COR-L47 (cell line): ENCODE measurements at regions not wholly inside any gene's neighbourhood (a gene's known extent, or its start where the extent isn't known, plus 50 kb on each side); places are given as distances from the start of the nearest gene placed in this dataset.
"Not testable (repeated sequence)": the region's sequence is repeated elsewhere in the genome, so short reads cannot be mapped to it uniquely, and the experiment has no call there.

ENCODE experiments used
- DNase-seq: peaks from one replicate; lab custom pipeline; 2025; lab: John Stamatoyannopoulos, UW

DNA sequence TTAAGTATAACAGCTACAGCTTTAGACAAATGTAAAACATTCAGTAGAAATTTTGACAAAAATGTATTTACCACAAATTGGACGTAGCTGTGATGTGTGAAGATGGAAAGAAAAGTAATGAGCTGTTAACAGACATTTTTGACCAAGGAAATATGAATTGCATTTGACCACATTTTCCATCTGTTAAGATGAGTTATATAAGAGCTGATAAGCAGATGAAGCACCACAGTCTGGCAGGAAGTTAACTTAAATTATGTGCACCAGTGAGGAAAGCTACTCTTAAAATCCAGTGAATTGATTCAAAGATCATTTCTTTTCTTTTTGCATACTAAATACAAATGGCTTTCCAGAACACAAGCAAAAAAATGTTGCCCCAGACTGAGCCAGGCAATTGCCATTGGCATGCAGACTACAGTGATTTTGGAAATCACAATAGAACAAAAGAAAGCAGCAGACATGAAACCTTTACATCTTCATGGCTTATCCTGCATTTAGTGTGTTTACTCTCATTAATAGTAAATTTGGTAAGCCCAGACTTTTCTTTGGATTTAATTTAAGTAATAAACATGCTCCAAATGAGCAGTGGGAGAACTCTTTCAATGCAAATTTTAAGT, 493.7 kb downstream of the TMX3 start:
- DNase-seq, result no peak

- DNase-seq, result no peak
These were observed 494.4 kb downstream of the TMX3 start for GRCh38 chr18:68220458-68220857.

DNA sequence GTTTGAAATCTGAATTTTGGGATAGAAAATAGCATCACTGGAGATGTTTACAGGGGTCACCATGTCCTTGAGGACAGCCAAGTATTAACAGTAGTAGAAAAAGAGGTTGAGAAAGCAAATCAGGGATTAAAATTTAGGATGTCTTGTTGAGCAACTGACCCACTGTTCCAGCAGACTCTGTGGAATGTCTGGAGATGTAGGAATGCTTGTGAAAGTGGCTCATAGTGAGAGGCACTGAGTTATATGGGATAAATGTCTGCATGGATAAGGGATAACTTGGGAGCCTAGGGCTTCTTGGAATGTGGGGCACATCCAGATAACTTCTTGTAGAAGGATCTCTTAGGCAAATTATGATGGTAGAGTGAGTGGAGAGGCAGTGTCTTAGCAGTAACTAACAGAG, 495.0 kb downstream of the TMX3 start:
- no peak for DNase-seq

DNA sequence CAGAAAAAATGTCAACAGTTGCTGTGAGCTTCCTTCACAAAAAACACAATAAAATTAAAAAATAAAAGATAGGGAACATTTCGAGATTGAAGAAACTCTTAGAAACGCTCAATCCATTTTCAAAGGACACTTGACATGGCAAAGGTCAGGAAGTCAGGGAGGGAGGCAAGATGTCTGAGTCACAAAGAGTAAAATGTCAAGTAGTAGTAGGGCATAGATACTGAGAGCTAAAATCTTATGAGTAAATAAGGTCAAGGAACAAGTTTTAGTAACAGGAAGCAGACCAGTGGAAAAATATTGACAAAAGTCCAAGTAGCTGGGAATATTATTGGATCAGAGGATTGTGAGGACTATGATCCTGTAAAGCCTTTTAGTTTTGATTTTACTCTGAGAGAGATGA, 495.6 kb downstream of the TMX3 start:
- DNase-seq, result no peak

DNA sequence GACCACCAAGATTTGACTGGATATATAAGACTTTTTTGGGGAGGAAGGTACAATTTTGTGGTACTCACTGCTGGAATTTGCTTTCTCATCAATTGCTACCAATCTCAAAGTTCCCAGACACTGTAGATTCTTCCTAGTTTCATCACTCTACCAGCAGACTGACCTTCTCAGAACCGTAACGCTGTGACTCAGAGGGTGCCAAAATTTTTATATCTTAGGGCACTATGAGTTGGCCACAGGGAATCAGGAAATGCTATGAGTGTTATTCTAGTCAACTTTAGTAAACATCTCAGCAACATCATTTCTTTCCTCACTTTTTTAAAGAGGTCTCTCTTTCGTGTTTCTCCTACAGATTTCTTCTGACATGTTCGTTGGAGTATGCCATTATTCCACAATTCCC, 499.0 kb downstream of the TMX3 start:
- no peak for DNase-seq

GRCh38 chr18:68186039-68186438, 528.9 kb downstream of the TMX3 start:
- DNase-seq, result no peak

DNA sequence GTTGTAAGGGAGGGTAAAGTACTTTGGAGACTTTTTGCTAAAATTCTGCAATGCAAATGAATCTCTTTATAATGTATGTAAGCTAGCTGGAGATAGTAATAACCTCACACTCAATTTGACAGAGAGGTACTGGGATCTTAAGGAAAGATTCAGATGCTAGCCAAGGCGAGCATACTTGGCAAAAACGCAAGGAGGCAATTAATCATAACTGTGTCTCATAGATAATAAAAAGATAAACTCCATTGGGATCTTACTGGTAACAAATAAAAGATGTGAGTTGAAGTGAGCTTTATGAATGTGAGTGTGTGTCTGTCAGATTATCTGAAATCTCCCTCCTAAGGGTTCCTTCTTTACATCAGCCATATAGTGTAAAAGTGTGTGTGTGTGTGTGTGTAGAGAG, 533.0 kb downstream of the TMX3 start:
- no peak for DNase-seq

DNA sequence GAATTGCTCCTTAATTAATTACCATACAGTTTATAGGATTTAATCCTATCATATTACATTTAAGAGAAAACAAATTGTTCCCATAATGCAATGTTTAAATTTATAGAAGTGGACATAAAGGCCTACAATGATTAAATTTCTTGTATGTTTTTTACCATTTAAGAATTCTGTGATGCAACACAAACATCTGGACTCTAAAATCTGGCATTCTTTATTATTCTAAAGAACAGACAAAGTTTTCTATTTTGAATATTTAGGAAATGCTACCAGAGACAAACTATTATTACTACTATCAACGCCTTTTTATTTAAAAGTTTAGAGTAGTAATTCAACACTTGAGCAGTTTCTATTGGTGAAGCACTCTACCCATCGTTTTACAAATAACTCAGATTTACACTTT, 535.1 kb downstream of the TMX3 start:
- DNase-seq, result no peak

- DNase-seq, result no peak
These were observed 536.0 kb downstream of the TMX3 start for GRCh38 chr18:68178921-68179320.

- peak; percentile 86 for DNase-seq
These were observed 536.9 kb downstream of the TMX3 start for GRCh38 chr18:68177807-68178702.

DNA sequence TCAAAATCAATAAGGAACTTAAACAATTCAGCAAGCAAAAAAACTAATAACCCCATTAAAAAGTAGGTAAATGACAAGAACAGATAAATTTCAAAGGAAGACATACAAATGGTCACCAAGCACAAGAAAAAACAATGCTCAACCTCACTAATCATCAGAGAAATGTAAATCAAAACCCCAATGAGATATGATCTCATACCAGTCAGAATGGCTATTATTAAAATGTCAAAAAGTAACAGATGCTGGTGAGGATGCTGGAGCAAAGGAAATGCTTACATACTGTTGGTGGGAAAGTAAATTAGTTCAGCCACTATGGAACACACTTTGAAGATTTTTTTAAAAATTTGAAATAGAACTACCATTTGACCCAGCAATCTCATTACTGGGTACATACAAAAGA, 538.0 kb downstream of the TMX3 start:
- DNase-seq, result no peak

GRCh38 chr18:68172842-68173549, 541.9 kb downstream of the TMX3 start:
- no peak for DNase-seq

- DNase-seq, result no peak
These were observed 550.0 kb downstream of the TMX3 start for GRCh38 chr18:68164909-68165308.

DNA sequence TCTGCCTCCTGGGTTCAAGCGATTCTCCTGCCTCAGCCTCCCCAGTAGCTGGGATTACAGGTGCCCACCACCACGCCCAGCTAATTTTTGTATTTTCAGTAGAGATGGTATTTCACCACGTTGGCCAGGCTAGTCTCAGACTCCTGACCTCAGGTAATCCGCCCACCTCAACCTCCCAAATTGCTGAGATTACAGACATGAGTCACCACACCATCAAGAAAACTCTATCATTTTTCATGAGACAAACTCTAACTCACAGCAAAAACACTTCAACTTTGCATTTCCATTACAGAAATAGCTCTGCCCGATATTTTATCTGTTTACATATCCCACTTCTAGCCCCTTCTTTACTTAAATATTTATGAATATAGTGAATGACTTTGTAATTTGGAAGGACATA, 561.1 kb downstream of the TMX3 start:
- not testable (repeated sequence) for DNase-seq

GRCh38 chr18:68152770-68153169, 562.1 kb downstream of the TMX3 start:
- DNase-seq, result peak; percentile 3

- DNase-seq, result peak; percentile 92
These were observed 563.9 kb downstream of the TMX3 start for GRCh38 chr18:68150961-68151360.

- no peak for DNase-seq
These were observed 566.0 kb downstream of the TMX3 start for GRCh38 chr18:68148863-68149262.

GRCh38 chr18:68147728-68148127, 567.2 kb downstream of the TMX3 start:
- DNase-seq, result no peak

GRCh38 chr18:68121826-68122225, 593.1 kb downstream of the TMX3 start:
- DNase-seq, result no peak

GRCh38 chr18:68121308-68121707, 593.6 kb downstream of the TMX3 start:
- DNase-seq, result no peak

DNA sequence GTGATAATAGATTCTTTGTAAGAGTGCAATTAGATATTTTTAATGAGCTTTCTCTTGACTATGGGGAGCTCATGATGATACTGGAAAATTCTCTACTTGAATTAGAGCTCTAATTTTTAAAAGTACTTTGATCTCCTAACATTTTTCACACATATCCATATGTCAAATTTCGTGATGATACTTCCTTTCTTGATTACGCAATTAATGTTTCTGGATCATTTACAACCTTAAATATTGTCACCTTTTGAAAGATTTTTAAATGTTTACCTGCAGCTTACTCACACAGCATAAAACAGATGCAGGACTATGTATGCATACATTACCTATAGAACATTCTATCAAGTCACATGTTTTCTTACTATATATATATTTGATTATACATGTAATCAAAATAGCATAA, 598.5 kb upstream of the DSEL start:
- DNase-seq, result no peak

- DNase-seq, result no peak
These were observed 587.5 kb upstream of the DSEL start for GRCh38 chr18:68104036-68104435.

- DNase-seq, result no peak
These were observed 587.0 kb upstream of the DSEL start for GRCh38 chr18:68103561-68103960.
